OCI-LY1 (cell line): ENCODE measurements at regions not wholly inside any gene's neighbourhood (a gene's known extent, or its start where the extent isn't known, plus 50 kb on each side); places are given as distances from the start of the nearest gene placed in this dataset.

Source experiments
- H2AFZ ChIP-seq: fragments of 200-600 bp; sonication (generic), shearing (Covaris generic); 2 replicates; pipeline ENCODE4 v1.6.0; 2014; ENCODE audit warnings: antibody characterized with exemption, mild to moderate bottlenecking, low read length
- H3F3A ChIP-seq: fragments of 200-600 bp; sonication (generic), shearing (Covaris generic); 2 replicates; pipeline ENCODE4 v1.6.0; 2014; ENCODE audit warnings: mild to moderate bottlenecking, antibody characterized with exemption, low read length, moderate library complexity; ENCODE audit not compliant: insufficient read depth
- H3K27ac ChIP-seq: fragments of 200-600 bp; sonication (generic); 2 replicates; pipeline ENCODE4 v1.5.1; 2014; ENCODE audit warnings: low read length, mixed run types, mild to moderate bottlenecking, low read depth; ENCODE audit not compliant: poor library complexity, severe bottlenecking
- H3K27me3 ChIP-seq: fragments of 200-600 bp; sonication (generic); 2 replicates; pipeline ENCODE4 v1.6.0; 2014; ENCODE audit warnings: antibody characterized with exemption, mild to moderate bottlenecking, low read length, moderate library complexity; ENCODE audit not compliant: insufficient read depth
- H3K36me3 ChIP-seq: fragments of 200-600 bp; sonication (generic); 2 replicates; pipeline ENCODE4 v1.6.1; 2014; ENCODE audit warnings: mild to moderate bottlenecking, antibody characterized with exemption, low read length, moderate library complexity, mixed read lengths; ENCODE audit not compliant: insufficient read depth
- H3K4me1 ChIP-seq: fragments of 200-600 bp; sonication (generic); 2 replicates; pipeline ENCODE4 v1.5.1; 2014; ENCODE audit warnings: mild to moderate bottlenecking, low read length, moderate library complexity; ENCODE audit not compliant: insufficient read depth, severe bottlenecking
- H3K4me2 ChIP-seq: fragments of 200-600 bp; sonication (generic), shearing (Covaris generic); 2 replicates; pipeline ENCODE4 v1.6.1; 2014; ENCODE audit warnings: low read length
- H3K4me3 ChIP-seq: fragments of 200-600 bp; sonication (generic); 2 replicates; pipeline ENCODE4 v1.5.1; 2014; ENCODE audit warnings: low read length, low read depth, mild to moderate bottlenecking, mixed read lengths; ENCODE audit not compliant: poor library complexity, severe bottlenecking
- H3K79me2 ChIP-seq: fragments of 200-600 bp; shearing (Covaris generic); 2 replicates; pipeline ENCODE4 v1.6.1; 2016; ENCODE audit warnings: mixed run types, low read length, mixed read lengths; ENCODE audit not compliant: insufficient read depth
- H3K9ac ChIP-seq: fragments of 200-600 bp; sonication (generic), shearing (Covaris generic); 2 replicates; pipeline ENCODE4 v1.6.1; 2014; ENCODE audit warnings: mild to moderate bottlenecking, low read length, mixed read lengths
- H3K9me2 ChIP-seq: fragments of 200-600 bp; sonication (generic), shearing (Covaris generic); 2 replicates; pipeline ENCODE4 v1.6.1; 2014; ENCODE audit warnings: low read depth, mild to moderate bottlenecking, low read length, mixed read lengths
- H3K9me3 ChIP-seq: fragments of 200-600 bp; shearing (Covaris generic); 2 replicates; pipeline ENCODE4 v1.6.1; 2014; ENCODE audit warnings: low read length, mixed read lengths
- H4K20me1 ChIP-seq: fragments of 200-600 bp; sonication (generic), shearing (Covaris generic); 2 replicates; pipeline ENCODE4 v1.6.0; 2016; ENCODE audit warnings: mild to moderate bottlenecking, low read length; ENCODE audit not compliant: insufficient read depth
- EZH2 ChIP-seq: fragments of 200-600 bp; sonication (generic), shearing (Covaris generic); IDR thresholded peaks from 2 replicates; pipeline ENCODE4 v1.8.0; 2017; ENCODE audit warnings: borderline replicate concordance, mixed run types, mild to moderate bottlenecking, antibody characterized with exemption, low read length, moderate library complexity, mixed read lengths
- TF ChIP-seq, protein P1 (sequence below): fragments of 200-600 bp; sonication (generic), shearing (Covaris generic); IDR thresholded peaks from 2 replicates; pipeline ENCODE4 v1.5.1; 2017; ENCODE audit warnings: mild to moderate bottlenecking, antibody characterized with exemption, low read length, moderate library complexity, mixed read lengths

DNA sequence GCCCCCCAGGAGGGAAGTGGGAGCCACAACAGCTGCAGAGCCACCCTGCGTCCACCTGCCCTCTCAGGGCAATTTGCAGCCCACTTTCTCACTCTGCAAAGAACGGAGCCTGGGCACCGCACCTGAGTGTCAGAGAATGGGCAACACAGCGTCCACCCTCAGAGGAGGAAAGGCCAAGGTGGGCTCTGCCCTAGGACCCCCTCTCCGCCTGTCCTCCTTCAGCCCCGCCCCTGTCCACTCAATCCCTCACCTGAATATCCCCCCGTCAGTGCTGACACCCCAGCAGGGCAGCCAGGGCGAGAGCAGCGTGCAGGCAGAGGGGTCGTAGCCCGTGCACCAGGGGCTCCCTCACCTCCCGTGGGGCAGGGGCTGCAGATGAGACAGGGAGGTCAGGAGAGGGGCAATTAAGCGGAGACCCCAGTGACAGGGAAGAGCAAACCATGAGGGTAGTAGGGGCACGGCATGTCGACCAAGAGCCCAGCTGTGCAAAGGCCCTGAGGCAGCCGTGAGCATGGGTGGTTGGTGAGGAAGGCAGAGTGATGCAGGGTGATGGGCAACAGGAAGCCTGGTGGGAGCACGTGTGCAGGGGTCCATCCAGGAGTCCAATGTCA is 140.3 kb downstream of the OLFM1 start:
- H3K9me3 ChIP-seq, result no peaks in the 10 kb centered on the region
- no peaks in the 10 kb centered on the region for H4K20me1 ChIP-seq
- no peaks in the 10 kb centered on the region for H3F3A ChIP-seq
- H3K36me3 ChIP-seq, result no peaks in the 10 kb centered on the region
- no peaks in the 10 kb centered on the region for H3K79me2 ChIP-seq
- no peaks in the 10 kb centered on the region for H3K4me1 ChIP-seq
- H3K27ac ChIP-seq, result no peak overlapping the region
- H3K9me2 ChIP-seq, result no peaks in the 10 kb centered on the region
- TF ChIP-seq EZH2, result no peak
- TF ChIP-seq, protein P1, sequence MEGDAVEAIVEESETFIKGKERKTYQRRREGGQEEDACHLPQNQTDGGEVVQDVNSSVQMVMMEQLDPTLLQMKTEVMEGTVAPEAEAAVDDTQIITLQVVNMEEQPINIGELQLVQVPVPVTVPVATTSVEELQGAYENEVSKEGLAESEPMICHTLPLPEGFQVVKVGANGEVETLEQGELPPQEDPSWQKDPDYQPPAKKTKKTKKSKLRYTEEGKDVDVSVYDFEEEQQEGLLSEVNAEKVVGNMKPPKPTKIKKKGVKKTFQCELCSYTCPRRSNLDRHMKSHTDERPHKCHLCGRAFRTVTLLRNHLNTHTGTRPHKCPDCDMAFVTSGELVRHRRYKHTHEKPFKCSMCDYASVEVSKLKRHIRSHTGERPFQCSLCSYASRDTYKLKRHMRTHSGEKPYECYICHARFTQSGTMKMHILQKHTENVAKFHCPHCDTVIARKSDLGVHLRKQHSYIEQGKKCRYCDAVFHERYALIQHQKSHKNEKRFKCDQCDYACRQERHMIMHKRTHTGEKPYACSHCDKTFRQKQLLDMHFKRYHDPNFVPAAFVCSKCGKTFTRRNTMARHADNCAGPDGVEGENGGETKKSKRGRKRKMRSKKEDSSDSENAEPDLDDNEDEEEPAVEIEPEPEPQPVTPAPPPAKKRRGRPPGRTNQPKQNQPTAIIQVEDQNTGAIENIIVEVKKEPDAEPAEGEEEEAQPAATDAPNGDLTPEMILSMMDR, result no peak
- H3K9ac ChIP-seq, result no peak overlapping the region
- no peak overlapping the region for H2AFZ ChIP-seq
- H3K4me2 ChIP-seq, result no peak overlapping the region
- H3K27me3 ChIP-seq, result no peaks in the 10 kb centered on the region
- no peak overlapping the region for H3K4me3 ChIP-seq

DNA sequence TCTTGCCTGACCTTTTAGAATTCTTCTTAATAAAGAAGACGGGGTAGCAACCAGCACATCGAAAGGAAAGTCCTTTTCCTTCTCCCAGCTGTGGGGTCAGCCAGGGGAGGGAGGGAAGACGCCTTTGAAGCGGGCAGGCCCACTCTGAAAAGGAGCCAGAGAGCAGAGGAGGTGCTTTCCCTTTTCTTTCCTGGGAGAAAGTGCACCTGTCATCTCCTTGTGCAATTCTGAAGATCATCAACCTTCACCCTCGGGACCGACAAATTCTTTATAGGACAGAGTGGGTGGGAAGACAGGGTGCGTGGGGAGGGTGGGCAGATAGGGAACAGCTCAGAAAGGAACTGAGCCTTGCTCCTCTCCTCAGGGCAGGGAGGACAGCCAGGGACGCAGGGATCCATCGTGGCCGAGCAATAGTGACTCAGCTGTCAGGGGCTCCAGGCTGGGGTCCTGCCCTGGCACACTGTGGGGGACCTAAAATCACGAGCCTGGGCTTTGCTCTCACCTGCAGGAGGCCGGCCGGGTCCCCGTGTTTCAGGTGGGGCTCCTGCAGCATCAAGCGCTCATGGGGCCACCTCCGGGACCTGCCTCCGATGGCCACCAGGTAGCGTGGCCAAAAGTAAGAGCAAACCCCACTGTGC is 141.0 kb downstream of the OLFM1 start:
- Histone ChIP-seq H4K20me1 (no peaks in the 10 kb centered on the region), H3K79me2 (no peaks in the 10 kb centered on the region), H3K27me3 (0 out of 2 replicates have a peak, but pooled peaks cover 5% of the 10 kb centered on the region), H3K27ac (no peak overlapping the region), H3K9me2 (no peaks in the 10 kb centered on the region), H3K9ac (no peak overlapping the region), H3K4me1 (no peaks in the 10 kb centered on the region), H3K4me2 (no peak overlapping the region), H3K36me3 (no peaks in the 10 kb centered on the region), H2AFZ (no peak overlapping the region), H3K4me3 (no peak overlapping the region), H3F3A (no peaks in the 10 kb centered on the region), H3K9me3 (no peaks in the 10 kb centered on the region)
- no peak for TF ChIP-seq EZH2
- TF ChIP-seq, protein P1, result no peak

DNA sequence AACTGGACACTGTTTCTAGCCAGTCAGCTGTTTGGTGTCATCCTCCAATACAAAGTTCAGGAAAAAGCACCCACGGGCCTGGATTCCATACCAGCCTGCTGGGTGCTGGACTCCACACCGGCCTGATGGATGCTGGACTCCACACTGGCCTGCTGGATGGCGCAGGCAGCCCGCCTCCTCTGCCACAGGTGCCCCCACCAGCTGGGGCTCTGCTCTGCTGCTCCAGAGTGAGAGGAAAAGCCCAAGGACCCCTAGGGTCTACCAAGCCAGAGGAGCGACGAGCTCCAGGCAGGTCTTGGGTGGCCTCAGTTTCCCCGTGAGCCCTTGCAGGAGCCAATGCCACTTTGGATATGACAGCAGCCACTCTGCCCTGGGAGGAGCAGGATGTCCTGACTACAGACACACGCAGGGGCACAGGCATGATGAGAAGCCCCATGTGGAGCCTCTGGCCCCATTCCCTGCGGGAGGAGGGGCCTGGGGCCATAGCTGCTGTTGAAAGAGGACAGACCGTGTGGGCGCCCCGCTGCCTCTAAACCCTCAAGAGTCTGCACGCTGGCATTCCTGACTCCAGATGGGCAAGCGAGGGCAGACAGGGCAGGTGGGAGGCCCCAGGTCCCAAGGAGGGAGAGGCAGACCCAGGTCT is 141.6 kb downstream of the OLFM1 start:
- no peaks in the 10 kb centered on the region for H3K36me3 ChIP-seq
- no peaks in the 10 kb centered on the region for H4K20me1 ChIP-seq
- TF ChIP-seq, protein P1, result no peak
- H3K4me2 ChIP-seq, result no peak overlapping the region
- H3K4me1 ChIP-seq, result no peaks in the 10 kb centered on the region
- H3K9me3 ChIP-seq, result no peaks in the 10 kb centered on the region; the same call in 1 of the 2 replicates
- no peaks in the 10 kb centered on the region for H3F3A ChIP-seq
- H3K9ac ChIP-seq, result no peak overlapping the region
- no peak overlapping the region for H3K27ac ChIP-seq
- 0 out of 2 replicates have a peak, but pooled peaks cover 9% of the 10 kb centered on the region for H3K27me3 ChIP-seq
- no peak overlapping the region for H3K4me3 ChIP-seq
- H3K9me2 ChIP-seq, result no peaks in the 10 kb centered on the region
- no peaks in the 10 kb centered on the region for H3K79me2 ChIP-seq
- no peak overlapping the region for H2AFZ ChIP-seq
